ENCODE measurements at regions not wholly inside any gene's neighbourhood (a gene's known extent, or its start where the extent isn't known, plus 50 kb on each side); places are given as distances from the start of the nearest gene placed in this dataset.

DNA sequence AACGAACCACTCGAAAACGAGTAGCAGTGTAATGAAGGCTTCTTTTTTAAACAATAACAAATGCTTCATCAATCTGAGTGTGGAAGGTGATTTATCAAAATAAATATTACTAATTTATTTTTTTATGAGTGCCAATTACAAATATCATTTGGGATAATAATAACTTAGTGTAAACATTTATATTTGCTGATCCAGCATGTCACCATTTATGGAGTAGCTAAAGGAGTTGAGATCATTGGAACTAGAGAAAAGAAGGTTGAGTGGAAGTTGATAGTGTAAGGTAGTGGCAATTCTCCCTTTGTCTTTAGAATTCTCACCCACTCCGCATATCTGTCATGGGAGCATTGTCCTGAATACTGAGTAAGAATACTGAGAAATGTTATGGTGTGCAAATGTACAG is 67.1 kb upstream of the KIF26B start:
- no peaks in the 10 kb centered on the region for H3K9me3 ChIP-seq (ENCODE audit: insufficient read depth, low read length, severe bottlenecking)
- ATAC-seq (ENCODE audit: insufficient read depth, low read depth), result no peak
- peaks cover 8% of the 10 kb centered on the region; the same call in 1 of the 2 replicates for H3K36me3 ChIP-seq (ENCODE audit: insufficient read depth, low read length)
- no peaks in the 10 kb centered on the region for H4K20me1 ChIP-seq (ENCODE audit: insufficient read depth, low read length)
- no peaks in the 10 kb centered on the region for H3K79me2 ChIP-seq (ENCODE audit: insufficient read depth, low read length)
- H3K4me2 ChIP-seq (ENCODE audit: insufficient read depth, low read length), result no peak overlapping the region
- DNase-seq, result no peak
- H3K27me3 ChIP-seq (ENCODE audit: insufficient read depth, low read length, poor library complexity), result no peaks in the 10 kb centered on the region
- H3K27ac ChIP-seq (ENCODE audit: low read length), result no peak overlapping the region
- TF ChIP-seq, protein P1, sequence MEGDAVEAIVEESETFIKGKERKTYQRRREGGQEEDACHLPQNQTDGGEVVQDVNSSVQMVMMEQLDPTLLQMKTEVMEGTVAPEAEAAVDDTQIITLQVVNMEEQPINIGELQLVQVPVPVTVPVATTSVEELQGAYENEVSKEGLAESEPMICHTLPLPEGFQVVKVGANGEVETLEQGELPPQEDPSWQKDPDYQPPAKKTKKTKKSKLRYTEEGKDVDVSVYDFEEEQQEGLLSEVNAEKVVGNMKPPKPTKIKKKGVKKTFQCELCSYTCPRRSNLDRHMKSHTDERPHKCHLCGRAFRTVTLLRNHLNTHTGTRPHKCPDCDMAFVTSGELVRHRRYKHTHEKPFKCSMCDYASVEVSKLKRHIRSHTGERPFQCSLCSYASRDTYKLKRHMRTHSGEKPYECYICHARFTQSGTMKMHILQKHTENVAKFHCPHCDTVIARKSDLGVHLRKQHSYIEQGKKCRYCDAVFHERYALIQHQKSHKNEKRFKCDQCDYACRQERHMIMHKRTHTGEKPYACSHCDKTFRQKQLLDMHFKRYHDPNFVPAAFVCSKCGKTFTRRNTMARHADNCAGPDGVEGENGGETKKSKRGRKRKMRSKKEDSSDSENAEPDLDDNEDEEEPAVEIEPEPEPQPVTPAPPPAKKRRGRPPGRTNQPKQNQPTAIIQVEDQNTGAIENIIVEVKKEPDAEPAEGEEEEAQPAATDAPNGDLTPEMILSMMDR (IDR thresholded peaks at IDR 0.05; ENCODE audit: borderline replicate concordance, extremely low read depth, low read length, poor library complexity, severe bottlenecking), result no peak
- TF ChIP-seq EZH2 (IDR thresholded peaks at IDR 0.05; ENCODE audit: borderline replicate concordance, low read depth, low read length, severe bottlenecking), result no peak
- no peak overlapping the region for H3K9ac ChIP-seq (ENCODE audit: low read depth, low read length)
- no peak overlapping the region for H3K4me3 ChIP-seq (ENCODE audit: low read depth in 1 of 2, low read length in 2 of 2)
- H3K4me1 ChIP-seq (ENCODE audit: insufficient read depth, low read length), result no peaks in the 10 kb centered on the region
- H2AFZ ChIP-seq (ENCODE audit: low read depth, low read length), result no peak overlapping the region

DNA sequence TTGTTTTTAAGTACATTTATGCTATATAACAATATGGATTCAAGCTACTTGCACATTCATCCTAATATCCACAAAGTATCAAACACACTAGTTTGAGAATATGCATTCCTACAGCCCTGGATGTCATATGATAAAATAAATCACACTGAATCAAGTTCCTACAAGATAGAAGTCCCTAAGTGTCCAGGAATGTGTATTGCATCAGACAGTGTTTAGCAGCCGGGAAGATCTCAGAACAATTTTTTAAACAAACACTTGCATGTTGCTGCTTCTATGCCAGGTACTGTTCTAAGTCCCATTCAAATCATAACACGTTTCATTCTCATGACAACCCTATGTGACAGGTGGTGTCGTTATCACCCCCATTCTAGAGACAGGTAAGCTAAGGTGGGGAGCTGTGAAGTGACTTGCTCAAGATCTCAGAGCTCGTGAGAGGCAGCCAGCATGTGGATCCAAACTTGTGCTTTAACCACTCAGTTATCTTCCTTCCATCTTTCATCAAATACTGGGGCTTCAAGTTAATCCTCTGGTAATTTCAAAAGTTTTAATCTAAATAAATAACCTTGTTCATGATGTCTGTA is 68.3 kb upstream of the KIF26B start:
- Histone ChIP-seq H3K27me3 (ENCODE audit: insufficient read depth, low read length, poor library complexity) (no peaks in the 10 kb centered on the region), H2AFZ (ENCODE audit: low read depth, low read length) (no peak overlapping the region), H3K9me3 (ENCODE audit: insufficient read depth, low read length, severe bottlenecking) (no peaks in the 10 kb centered on the region), H3K79me2 (ENCODE audit: insufficient read depth, low read length) (no peaks in the 10 kb centered on the region), H3K9ac (ENCODE audit: low read depth, low read length) (no peak overlapping the region), H3K4me1 (ENCODE audit: insufficient read depth, low read length) (no peaks in the 10 kb centered on the region), H3K36me3 (ENCODE audit: insufficient read depth, low read length) (peaks cover 8% of the 10 kb centered on the region; the same call in 1 of the 2 replicates), H3K4me3 (ENCODE audit: low read depth in 1 of 2, low read length in 2 of 2) (no peak overlapping the region), H4K20me1 (ENCODE audit: insufficient read depth, low read length) (no peaks in the 10 kb centered on the region), H3K27ac (ENCODE audit: low read length) (no peak overlapping the region), H3K4me2 (ENCODE audit: insufficient read depth, low read length) (no peak overlapping the region)
- TF ChIP-seq, protein P1 (IDR thresholded peaks at IDR 0.05; ENCODE audit: borderline replicate concordance, extremely low read depth, low read length, poor library complexity, severe bottlenecking), result no peak
- no peak for TF ChIP-seq EZH2 (IDR thresholded peaks at IDR 0.05; ENCODE audit: borderline replicate concordance, low read depth, low read length, severe bottlenecking)
- no peak for ATAC-seq (ENCODE audit: insufficient read depth, low read depth)
- no peak for DNase-seq

DNA sequence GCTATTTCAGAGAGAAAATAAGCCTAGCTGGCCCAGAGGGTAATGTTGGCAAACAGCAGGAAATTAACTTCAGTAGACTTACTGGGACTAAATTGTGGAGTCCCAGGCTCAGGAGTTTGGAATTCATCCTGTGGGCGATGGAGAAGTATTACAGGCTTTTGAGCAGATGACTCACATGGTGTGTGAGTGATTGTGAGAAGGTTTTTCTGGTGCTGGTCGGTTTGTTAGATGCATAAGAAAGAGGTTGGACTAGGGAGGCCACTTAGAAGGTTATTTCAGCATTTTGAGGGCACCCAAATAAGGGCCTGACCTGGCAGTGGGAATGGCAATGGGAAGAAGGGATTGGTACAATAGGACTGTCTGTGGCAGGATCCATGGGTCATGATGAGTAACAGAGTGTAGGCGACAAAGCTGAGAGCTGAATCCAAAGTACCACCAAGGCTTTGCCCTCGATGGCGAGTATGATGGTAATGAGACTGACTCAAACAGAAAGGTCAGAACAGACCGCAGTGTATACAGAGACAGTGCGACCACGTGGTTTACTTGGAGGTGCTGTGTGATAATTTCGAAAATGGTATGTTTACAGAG is 69.2 kb upstream of the KIF26B start:
- TF ChIP-seq, protein P1 (IDR thresholded peaks at IDR 0.05; ENCODE audit: borderline replicate concordance, extremely low read depth, low read length, poor library complexity, severe bottlenecking), result no peak
- no peak for TF ChIP-seq EZH2 (IDR thresholded peaks at IDR 0.05; ENCODE audit: borderline replicate concordance, low read depth, low read length, severe bottlenecking)
- ATAC-seq (ENCODE audit: insufficient read depth, low read depth) (no peak), DNase-seq (no peak)
- H2AFZ ChIP-seq (ENCODE audit: low read depth, low read length), result no peak overlapping the region
- no peaks in the 10 kb centered on the region for H3K79me2 ChIP-seq (ENCODE audit: insufficient read depth, low read length)
- H3K9ac ChIP-seq (ENCODE audit: low read depth, low read length), result no peak overlapping the region
- H3K27ac ChIP-seq (ENCODE audit: low read length), result no peak overlapping the region
- peaks cover 8% of the 10 kb centered on the region; the same call in 1 of the 2 replicates for H3K36me3 ChIP-seq (ENCODE audit: insufficient read depth, low read length)
- no peaks in the 10 kb centered on the region for H4K20me1 ChIP-seq (ENCODE audit: insufficient read depth, low read length)
- H3K4me3 ChIP-seq (ENCODE audit: low read depth in 1 of 2, low read length in 2 of 2), result no peak overlapping the region
- H3K4me1 ChIP-seq (ENCODE audit: insufficient read depth, low read length), result no peaks in the 10 kb centered on the region
- no peaks in the 10 kb centered on the region for H3K27me3 ChIP-seq (ENCODE audit: insufficient read depth, low read length, poor library complexity)
- no peaks in the 10 kb centered on the region for H3K9me3 ChIP-seq (ENCODE audit: insufficient read depth, low read length, severe bottlenecking)
- no peak overlapping the region for H3K4me2 ChIP-seq (ENCODE audit: insufficient read depth, low read length)
